ENCODE measurements at regions not wholly inside any gene's neighbourhood (a gene's known extent, or its start where the extent isn't known, plus 50 kb on each side); places are given as distances from the start of the nearest gene placed in this dataset.
A peak's percentile ranks its signal among the peaks of the same experiment; 100 is the strongest.

DNA sequence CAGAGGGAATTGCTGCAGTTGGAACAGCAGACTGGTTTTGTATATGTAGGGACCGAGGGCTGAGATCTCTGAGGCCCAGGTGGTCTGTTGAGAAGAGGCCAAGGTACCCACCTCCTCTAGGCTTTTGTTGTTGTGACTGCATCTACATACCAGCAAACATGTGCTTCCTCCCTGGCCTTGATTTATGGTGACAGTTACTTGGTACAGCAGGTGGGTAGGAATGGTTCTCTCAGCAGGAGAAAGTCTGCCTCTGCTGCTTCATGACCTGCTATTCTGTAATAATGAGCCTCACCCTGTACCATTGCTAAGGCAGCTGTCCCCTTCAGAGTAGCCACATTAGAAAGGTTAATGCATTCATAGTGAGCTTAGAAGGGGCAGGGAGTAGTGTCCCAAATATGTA is 196.7 kb upstream of the PELI2 start:
- no peak overlapping the region for H3K4me2 ChIP-seq (ENCODE audit: insufficient read depth, low read length)
- ChIA-PET POLR2A (no interaction called here), CTCF (interaction anchor here (1.0 to 1.1 kb wide), 2 partner anchors 47 to 190 kb away, joined by 3 to 4 read pairs; no protein-coding TSS in a partner anchor)
- no peaks in the 10 kb centered on the region for H3K9me3 ChIP-seq (replicated peaks; ENCODE audit: control insufficient read depth, insufficient read depth, low read length)
- no peak overlapping the region for H2AFZ ChIP-seq (ENCODE audit: low read depth, low read length)
- BruUV-seq (replicated peaks), result no TSS peak
- H3K79me2 ChIP-seq (ENCODE audit: control insufficient read depth, insufficient read depth, low read length), result no peaks in the 10 kb centered on the region
- H3K36me3 ChIP-seq (ENCODE audit: control insufficient read depth in 2 of 2, extremely low read depth in 1 of 2, insufficient read depth in 2 of 2, low read length in 2 of 2), result no peaks in the 10 kb centered on the region
- no peak overlapping the region for H3K27ac ChIP-seq (ENCODE audit: insufficient read depth, low read depth, low read length)
- H4K20me1 ChIP-seq (replicated peaks; ENCODE audit: control insufficient read depth, extremely low read depth, insufficient read depth, low read length), result no peaks in the 10 kb centered on the region
- dilution Hi-C loops (cut with MboI; ENCODE audit: extremely low pct_ligation_motif_present, low sequenced_read_pairs) (no loop called here), intact Hi-C loops (cut with micrococcal nuclease) (no loop called here)
- H3K9me1 ChIP-seq (replicated peaks; ENCODE audit: control insufficient read depth, extremely low read depth, insufficient read depth, low read length), result no peaks in the 10 kb centered on the region
- DNase-seq (ENCODE audit: low read depth, low spot score) (peak; percentile 26), FAIRE-seq (no peak)
- H3K4me3 ChIP-seq (replicated peaks in 1 of 3; ENCODE audit: insufficient read depth in 1 of 3, low read depth in 1 of 3, low read length in 3 of 3), result no peak overlapping the region
- peaks cover 0 to 5% of the 10 kb centered on the region in 2 experiments for H3K27me3 ChIP-seq (ENCODE audit: control insufficient read depth in 2 of 2, insufficient read depth in 2 of 2, low read length in 2 of 2)
- TF ChIP-seq POLR2AphosphoS5 (IDR thresholded peaks at IDR 0.05; ENCODE audit: insufficient read depth, low read depth, low read length) (no peak), MYC (IDR thresholded peaks at IDR 0.05; ENCODE audit: low read depth, low read length) (no peak), GATA2 (IDR thresholded peaks at IDR 0.05; ENCODE audit: insufficient read depth, insufficient read length, low read depth, low read length) (no peak), FOS (IDR thresholded peaks at IDR 0.05; ENCODE audit: borderline replicate concordance, insufficient read depth, low read length) (no peak), EZH2 (IDR thresholded peaks at IDR 0.05; ENCODE audit: borderline replicate concordance, low read depth, low read length, severe bottlenecking) (no peak), POLR2A (IDR thresholded peaks at IDR 0.05; ENCODE audit: low read depth, low read length) (no peak), JUN (IDR thresholded peaks at IDR 0.05; ENCODE audit: borderline replicate concordance, insufficient read depth, insufficient read length, low read depth) (no peak)
- TF ChIP-seq, protein P1, sequence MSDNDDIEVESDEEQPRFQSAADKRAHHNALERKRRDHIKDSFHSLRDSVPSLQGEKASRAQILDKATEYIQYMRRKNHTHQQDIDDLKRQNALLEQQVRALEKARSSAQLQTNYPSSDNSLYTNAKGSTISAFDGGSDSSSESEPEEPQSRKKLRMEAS (IDR thresholded peaks at IDR 0.05; ENCODE audit: insufficient read depth, insufficient read length), result no peak
- TF ChIP-seq, protein P2, sequence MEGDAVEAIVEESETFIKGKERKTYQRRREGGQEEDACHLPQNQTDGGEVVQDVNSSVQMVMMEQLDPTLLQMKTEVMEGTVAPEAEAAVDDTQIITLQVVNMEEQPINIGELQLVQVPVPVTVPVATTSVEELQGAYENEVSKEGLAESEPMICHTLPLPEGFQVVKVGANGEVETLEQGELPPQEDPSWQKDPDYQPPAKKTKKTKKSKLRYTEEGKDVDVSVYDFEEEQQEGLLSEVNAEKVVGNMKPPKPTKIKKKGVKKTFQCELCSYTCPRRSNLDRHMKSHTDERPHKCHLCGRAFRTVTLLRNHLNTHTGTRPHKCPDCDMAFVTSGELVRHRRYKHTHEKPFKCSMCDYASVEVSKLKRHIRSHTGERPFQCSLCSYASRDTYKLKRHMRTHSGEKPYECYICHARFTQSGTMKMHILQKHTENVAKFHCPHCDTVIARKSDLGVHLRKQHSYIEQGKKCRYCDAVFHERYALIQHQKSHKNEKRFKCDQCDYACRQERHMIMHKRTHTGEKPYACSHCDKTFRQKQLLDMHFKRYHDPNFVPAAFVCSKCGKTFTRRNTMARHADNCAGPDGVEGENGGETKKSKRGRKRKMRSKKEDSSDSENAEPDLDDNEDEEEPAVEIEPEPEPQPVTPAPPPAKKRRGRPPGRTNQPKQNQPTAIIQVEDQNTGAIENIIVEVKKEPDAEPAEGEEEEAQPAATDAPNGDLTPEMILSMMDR (IDR thresholded peaks at IDR 0.05; ENCODE audit: extremely low read depth in 1 of 2, insufficient read depth in 1 of 2, low read depth in 1 of 2, low read length in 2 of 2), result no peak
- no peak overlapping the region for H3K9ac ChIP-seq (replicated peaks; ENCODE audit: extremely low read depth, insufficient read depth, low read length)
- no peaks in the 10 kb centered on the region for H3K4me1 ChIP-seq (ENCODE audit: control insufficient read depth, extremely low read depth, insufficient read depth, low read length)
